Activated naive CD8-positive, alpha-beta T cell treated with anti-CD3 and anti-CD28 coated beads, Interleukin-2, amount 50 U/mL, for 24 hours (primary cell): ENCODE measurements at regions not wholly inside any gene's neighbourhood (a gene's known extent, or its start where the extent isn't known, plus 50 kb on each side); places are given as distances from the start of the nearest gene placed in this dataset.
"Not testable (repeated sequence)": the region's sequence is repeated elsewhere in the genome, so short reads cannot be mapped to it uniquely, and the experiment has no call there.

ENCODE experiments used
- ATAC-seq: fragments of 150-1000 bp; cut with Tn5 transposase; one replicate; pipeline ENCODE4 v1.10.0; 2021
- DNase-seq: peaks from one replicate; pipeline ENCODE4 v3.0.0; 2021
- H3K27ac Mint-ChIP-seq: one replicate; pipeline ENCODE4 v1.8.0; 2021; ENCODE audit warnings: mild to moderate bottlenecking, mixed read lengths
- H3K27me3 Mint-ChIP-seq: one replicate; pipeline ENCODE4 v1.8.0; 2021; ENCODE audit warnings: mixed read lengths
- H3K36me3 Mint-ChIP-seq: one replicate; pipeline ENCODE4 v1.8.0; 2021; ENCODE audit warnings: low read depth, mixed read lengths
- H3K4me1 Mint-ChIP-seq: one replicate; pipeline ENCODE4 v1.8.0; 2021; ENCODE audit warnings: mixed read lengths
- H3K4me3 Mint-ChIP-seq: one replicate; pipeline ENCODE4 v1.8.0; 2021; ENCODE audit warnings: mild to moderate bottlenecking, moderate library complexity, mixed read lengths
- H3K9me3 Mint-ChIP-seq: one replicate; pipeline ENCODE4 v1.8.0; 2021; ENCODE audit warnings: mixed read lengths

DNA sequence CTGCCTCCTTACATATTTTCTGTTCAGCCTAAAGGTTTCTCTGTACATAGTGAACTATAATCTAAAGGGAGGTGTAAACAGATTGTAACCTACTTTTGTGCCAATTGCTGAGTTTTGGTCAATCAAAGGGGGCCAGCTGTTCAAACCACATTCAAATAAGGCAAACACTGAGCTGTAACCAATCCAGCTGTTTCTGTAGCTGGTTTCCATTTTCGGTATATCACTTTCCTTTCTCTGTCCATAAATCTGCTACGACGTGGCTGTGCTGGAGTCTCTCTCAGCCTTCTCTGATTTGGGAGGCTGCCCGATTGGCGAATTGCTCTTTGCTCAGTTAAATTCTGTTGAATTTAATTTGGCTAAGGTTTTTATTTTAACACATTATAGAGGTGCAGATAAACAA, 790.1 kb upstream of the TPTE start:
- peaks cover 11% of the 10 kb centered on the region for H3K9me3 Mint-ChIP-seq
- not testable (repeated sequence) for H3K36me3 Mint-ChIP-seq, H3K4me1 Mint-ChIP-seq, H3K4me3 Mint-ChIP-seq, H3K27me3 Mint-ChIP-seq, H3K27ac Mint-ChIP-seq, ATAC-seq, DNase-seq

DNA sequence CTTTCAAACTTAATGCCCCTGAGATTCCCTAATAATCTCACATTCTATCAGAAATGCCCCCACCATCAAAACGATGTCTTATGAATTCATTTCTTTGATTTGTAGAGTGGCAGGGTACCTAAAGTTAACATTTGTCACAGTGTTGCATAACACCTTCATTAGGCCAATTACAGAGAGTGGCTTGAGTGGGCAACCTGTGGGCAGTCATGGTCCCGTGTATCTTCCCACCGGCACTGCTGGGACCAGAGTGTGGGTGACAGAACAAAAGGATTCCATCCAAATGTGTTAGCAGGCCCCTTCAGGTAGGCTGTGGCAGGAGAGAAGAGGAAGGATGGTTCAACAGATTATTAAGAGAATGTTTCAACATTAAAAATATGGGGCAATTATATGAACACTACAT, 788.8 kb upstream of the TPTE start:
- H3K4me1 Mint-ChIP-seq, ATAC-seq: not testable (repeated sequence)

DNA sequence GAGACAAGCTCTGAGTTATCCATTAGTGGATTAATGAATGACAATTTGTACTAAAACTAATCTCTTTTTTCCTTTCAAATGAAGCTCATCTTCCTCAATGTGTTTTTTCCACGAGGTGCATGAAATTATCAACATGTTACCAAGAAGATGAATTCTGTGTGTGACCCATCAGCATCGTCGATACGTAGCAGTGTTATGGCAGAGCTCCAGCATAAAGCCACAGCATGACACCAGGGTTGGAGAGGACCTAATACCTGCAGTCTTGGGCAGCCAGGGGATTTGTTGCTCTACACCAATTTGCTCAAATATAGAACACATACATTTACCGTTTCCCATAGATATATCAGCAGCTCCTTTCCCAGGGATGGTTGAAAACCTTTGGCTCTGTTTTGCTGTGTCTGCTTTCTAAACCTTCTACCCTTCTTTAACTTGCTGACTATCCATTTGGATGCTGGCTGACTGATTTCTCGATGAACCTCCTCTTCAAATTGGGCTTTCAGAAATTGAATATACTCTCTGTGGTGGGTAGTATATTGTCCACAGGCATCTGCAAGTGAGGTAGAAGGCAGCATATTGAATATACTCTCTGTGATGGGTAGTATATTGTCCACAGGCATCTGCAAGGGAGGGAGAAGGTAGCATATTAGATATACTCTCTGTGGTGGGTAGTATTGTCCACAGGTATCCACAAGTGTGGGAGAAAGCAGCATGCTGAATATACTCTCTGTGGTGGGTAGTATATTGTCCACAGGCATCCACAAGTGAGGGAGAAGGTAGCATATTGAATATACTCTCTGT, 787.4 kb upstream of the TPTE start:
- not testable (repeated sequence) for ATAC-seq, H3K36me3 Mint-ChIP-seq, DNase-seq, H3K9me3 Mint-ChIP-seq, H3K4me3 Mint-ChIP-seq, H3K27me3 Mint-ChIP-seq, H3K27ac Mint-ChIP-seq, H3K4me1 Mint-ChIP-seq

More for the DNA sequence above, 788.8 kb upstream of the TPTE start:
- H3K27ac Mint-ChIP-seq, DNase-seq, H3K27me3 Mint-ChIP-seq, H3K9me3 Mint-ChIP-seq, H3K4me3 Mint-ChIP-seq, H3K36me3 Mint-ChIP-seq: not testable (repeated sequence)

DNA sequence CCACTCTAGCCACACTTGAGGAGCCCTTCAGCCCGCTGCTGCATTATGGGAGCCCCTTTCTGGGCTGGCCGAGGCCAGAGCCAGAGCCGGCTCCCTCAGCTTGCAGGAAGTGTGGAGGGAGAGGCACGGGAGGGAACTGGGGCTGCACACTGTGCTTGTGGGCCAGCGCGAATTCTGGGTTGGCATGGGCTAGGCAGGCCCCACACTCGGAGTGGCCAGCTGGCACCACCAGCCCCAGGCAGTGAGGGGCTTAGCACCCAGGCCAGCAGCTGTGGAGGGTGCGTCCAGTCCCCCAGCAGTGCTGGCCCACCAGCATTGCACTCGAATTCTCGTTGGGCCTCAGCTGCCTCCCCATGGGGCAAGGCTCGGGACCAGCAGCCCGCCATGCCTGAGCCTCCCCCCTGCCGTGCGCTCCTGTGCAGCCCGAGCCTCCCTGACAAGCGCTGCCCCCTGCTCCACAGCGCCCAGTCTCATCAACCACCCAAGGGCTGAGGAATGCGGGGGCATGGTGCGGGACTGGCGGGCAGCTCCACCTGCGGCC, 785.9 kb upstream of the TPTE start:
- peaks cover 10% of the 10 kb centered on the region for H3K9me3 Mint-ChIP-seq
- no peak overlapping the region for H3K4me3 Mint-ChIP-seq
- ATAC-seq (no peak), DNase-seq (no peak)
- H3K27ac Mint-ChIP-seq: no peak overlapping the region
- no peaks in the 10 kb centered on the region for H3K36me3 Mint-ChIP-seq
- no peaks in the 10 kb centered on the region for H3K4me1 Mint-ChIP-seq
- no peaks in the 10 kb centered on the region for H3K27me3 Mint-ChIP-seq

DNA sequence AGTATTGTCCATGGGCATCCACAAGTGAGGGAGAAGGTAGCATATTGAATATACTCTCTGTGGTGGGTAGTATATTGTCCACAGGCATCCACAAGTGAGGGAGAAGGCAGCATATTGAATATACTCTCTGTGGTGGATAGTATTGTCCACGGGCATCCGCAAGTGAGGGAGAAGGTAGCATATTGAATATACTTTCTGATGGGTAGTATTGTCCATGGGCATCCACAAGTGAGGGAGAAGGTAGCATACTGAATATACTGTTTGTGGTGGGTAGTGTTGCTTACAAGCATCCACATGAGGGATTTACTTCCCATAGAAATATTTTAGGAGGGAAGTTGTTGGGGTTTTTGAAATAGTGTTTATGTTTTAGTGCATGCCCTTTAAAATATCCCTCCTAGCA, 784.1 kb upstream of the TPTE start:
- DNase-seq, H3K4me1 Mint-ChIP-seq, H3K4me3 Mint-ChIP-seq, H3K27ac Mint-ChIP-seq, ATAC-seq, H3K36me3 Mint-ChIP-seq, H3K27me3 Mint-ChIP-seq: not testable (repeated sequence)
- H3K9me3 Mint-ChIP-seq: peaks cover 21% of the 10 kb centered on the region

DNA sequence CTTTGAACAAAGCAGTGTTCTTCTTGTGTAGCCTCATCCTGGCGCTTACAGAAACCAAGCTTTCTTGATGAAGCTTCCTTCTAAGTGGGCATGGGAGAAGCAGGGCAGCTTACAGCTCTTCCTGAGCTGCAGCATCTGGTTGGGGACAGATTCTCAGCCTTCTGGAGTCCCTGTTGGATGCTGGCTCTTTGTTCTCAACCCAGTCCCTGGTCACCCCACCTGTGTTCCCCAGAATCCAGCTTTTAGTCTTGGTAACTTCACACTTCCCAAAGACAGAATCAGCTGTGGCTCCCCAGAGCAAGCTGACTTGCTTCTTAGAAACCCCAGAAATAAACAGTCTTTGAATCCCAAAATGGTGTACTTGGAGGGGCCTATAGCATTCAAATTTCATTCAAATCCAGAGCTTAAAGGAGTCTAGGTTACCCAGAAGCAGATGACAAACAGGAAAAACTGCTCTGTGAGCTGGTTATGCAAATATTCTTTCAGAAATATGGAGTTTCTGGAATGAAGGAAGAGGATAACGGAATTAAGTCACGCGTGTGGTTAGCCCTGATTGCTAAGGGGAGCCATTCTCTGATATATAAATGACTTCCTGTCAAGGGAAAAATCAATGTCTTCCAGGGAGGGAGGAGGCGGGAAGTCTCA, 783.4 kb upstream of the TPTE start:
- not testable (repeated sequence) for ATAC-seq, DNase-seq, H3K27me3 Mint-ChIP-seq, H3K27ac Mint-ChIP-seq, H3K36me3 Mint-ChIP-seq, H3K4me1 Mint-ChIP-seq, H3K4me3 Mint-ChIP-seq
- peaks cover 21% of the 10 kb centered on the region for H3K9me3 Mint-ChIP-seq

DNA sequence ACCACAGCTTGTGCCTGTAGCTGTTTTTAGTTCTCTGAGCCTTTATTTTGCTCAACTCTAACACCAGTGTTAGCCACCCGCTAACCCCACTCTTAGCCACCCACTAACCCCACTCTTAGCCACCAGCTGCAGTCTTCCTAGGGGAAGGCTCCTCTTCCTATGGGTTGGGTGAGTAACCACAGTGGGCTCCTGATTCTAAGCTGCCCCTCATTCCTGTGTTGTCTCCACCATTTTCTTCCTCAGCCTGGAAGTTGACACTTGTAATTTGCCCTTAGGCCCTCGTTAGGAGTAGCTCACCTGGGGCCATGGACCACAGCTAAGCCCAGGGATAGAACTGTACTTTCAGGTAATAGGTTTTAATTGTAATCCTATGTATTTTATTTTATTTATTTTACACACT, 782.9 kb upstream of the TPTE start:
- no peaks in the 10 kb centered on the region for H3K27me3 Mint-ChIP-seq
- no peak for DNase-seq
- no peaks in the 10 kb centered on the region for H3K36me3 Mint-ChIP-seq
- ATAC-seq: no peak
- no peak overlapping the region for H3K27ac Mint-ChIP-seq
- H3K4me1 Mint-ChIP-seq: no peaks in the 10 kb centered on the region
- H3K4me3 Mint-ChIP-seq: no peak overlapping the region
- peaks cover 21% of the 10 kb centered on the region for H3K9me3 Mint-ChIP-seq

DNA sequence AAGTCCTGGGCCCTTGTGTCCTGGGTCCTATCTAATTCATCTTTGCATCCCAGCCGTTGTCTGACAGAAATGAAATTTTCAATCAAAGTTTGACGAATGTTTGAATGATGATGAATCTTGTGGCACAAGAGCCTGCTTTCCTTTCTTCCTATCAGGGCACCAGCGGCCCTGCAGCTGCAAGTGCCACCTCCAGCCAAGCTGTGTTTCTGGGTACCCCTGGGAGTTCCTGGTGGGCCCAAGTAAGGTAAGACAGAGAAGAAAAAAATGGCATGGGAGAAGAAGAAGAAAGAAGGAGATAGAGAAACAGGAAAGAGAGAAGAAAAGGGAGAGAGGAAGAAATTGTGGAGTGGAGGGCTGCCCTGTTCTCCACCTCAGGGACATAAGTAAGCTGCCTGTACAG, 782.1 kb upstream of the TPTE start:
- ATAC-seq (no peak), DNase-seq (no peak)
- no peaks in the 10 kb centered on the region for H3K36me3 Mint-ChIP-seq
- no peaks in the 10 kb centered on the region for H3K27me3 Mint-ChIP-seq
- H3K4me3 Mint-ChIP-seq: no peak overlapping the region
- H3K27ac Mint-ChIP-seq: no peak overlapping the region
- H3K4me1 Mint-ChIP-seq: no peaks in the 10 kb centered on the region
- H3K9me3 Mint-ChIP-seq: peaks cover 21% of the 10 kb centered on the region

DNA sequence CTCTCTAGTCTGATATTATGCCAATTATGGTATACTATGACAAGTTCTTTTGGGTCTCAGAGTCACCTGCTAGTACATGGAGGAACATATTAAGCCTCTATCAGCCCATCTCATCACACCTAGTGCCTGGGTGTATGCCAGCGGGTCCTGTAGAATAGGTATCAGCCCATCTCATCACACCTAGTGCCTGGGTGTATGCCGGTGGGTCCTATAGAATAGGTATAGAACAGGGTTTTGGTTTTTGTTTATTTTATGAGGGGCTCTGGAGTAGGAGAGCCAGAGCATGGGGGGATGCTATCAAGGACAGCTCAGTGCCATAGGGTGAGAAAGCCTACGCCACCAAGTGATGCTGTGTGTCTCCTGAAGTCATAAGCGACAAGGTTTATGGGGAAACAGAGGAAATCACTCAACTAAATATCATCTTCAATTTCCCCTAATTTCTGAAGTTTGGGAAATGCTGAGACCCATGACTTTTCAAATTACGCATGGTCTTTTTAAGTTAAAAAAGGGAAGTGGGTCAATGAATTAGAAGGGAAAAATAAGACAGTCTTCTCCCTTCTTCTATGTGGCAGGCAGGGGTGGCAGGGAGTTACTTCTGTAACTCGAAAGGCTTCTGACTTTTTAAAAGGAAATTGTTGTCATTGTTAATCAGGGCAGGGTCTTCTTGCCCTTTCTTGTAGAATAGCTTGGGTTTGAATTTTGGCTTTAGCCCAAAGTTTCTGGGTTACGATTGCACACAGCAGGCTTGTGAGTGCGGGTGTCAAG, 781.0 kb upstream of the TPTE start:
- not testable (repeated sequence) for ATAC-seq, H3K36me3 Mint-ChIP-seq, H3K27me3 Mint-ChIP-seq, DNase-seq, H3K4me3 Mint-ChIP-seq, H3K27ac Mint-ChIP-seq, H3K4me1 Mint-ChIP-seq
- H3K9me3 Mint-ChIP-seq: peaks cover 21% of the 10 kb centered on the region

DNA sequence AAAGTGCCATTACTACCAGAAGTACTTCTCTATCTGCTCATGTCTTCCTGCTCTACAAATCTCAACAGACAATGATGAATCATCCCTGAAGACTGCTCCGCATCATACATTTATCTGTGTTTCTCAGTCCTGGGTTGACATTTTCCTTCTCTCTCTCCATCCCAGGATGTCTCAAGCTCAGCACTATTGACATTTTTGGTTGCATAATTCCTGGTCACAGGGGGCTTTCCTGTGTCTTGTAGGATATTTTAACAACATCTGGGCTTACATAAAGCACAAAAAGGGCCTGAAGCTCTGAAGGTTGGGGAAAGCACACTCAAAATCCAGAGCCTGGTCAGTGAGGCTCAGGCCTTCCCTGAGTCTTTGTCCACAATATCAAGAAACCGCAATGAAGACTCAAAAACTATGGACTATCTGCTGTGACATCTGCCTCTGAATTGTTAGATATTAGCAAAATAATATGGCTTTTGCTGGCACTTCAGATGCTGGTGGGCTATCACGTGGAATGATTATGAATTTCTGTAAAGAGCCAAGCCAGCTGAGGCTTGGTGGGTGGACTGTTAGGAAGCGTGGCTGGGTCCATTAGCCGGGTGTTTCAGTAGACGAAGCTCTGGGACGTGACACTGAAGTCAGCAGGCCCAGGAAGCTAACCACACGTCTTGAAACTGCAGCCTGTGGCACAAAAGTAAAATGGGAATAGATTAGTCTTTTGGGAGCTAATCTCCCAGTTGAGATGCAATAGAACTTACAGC, 780.2 kb upstream of the TPTE start:
- not testable (repeated sequence) for H3K4me3 Mint-ChIP-seq, H3K27ac Mint-ChIP-seq, DNase-seq, H3K27me3 Mint-ChIP-seq, H3K4me1 Mint-ChIP-seq, ATAC-seq, H3K36me3 Mint-ChIP-seq
- peaks cover 21% of the 10 kb centered on the region for H3K9me3 Mint-ChIP-seq

DNA sequence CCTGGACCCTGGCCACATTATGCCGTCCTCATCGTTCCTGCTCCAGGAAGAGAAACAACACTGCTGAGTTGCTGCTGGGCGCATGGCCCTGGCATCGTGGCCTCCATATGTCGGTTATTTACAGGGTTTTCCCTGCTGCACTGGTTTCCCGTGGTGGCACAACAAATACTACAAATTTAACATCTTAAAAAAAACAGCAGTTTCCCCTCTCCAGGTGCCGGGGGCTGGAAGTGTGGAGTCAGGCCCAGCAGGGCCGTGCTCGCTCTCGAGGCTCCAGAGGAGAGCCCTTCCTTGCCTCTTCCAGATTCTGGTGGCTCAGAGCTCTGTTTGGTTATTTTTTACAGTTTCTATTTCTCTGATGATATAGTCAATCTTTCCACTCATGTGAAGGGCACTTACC, 777.8 kb upstream of the TPTE start:
- DNase-seq, H3K36me3 Mint-ChIP-seq, ATAC-seq, H3K27ac Mint-ChIP-seq, H3K27me3 Mint-ChIP-seq, H3K4me3 Mint-ChIP-seq, H3K4me1 Mint-ChIP-seq: not testable (repeated sequence)
- peaks cover 21% of the 10 kb centered on the region for H3K9me3 Mint-ChIP-seq

DNA sequence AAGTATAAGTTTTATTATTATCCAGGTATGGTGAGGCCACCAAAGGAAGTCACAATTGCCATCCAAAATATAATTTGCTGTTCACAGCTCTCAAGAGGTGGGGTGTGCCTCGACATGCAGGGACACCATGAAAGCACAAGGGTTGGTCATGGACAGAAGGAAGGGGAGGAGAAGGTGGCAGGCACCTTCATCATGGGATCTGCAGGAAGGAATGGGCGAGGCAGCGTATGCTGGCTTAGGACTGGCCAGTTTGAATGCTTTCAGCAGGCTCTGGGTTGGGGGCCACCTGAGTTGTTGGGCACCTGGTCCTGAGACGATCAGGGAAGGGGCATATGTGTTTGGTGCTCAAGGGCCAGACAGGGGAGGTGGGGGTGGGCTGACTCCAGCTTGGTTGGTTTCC, 777.2 kb upstream of the TPTE start:
- H3K4me3 Mint-ChIP-seq, H3K27me3 Mint-ChIP-seq, H3K36me3 Mint-ChIP-seq, ATAC-seq, H3K4me1 Mint-ChIP-seq, DNase-seq, H3K27ac Mint-ChIP-seq: not testable (repeated sequence)
- peaks cover 20% of the 10 kb centered on the region for H3K9me3 Mint-ChIP-seq

DNA sequence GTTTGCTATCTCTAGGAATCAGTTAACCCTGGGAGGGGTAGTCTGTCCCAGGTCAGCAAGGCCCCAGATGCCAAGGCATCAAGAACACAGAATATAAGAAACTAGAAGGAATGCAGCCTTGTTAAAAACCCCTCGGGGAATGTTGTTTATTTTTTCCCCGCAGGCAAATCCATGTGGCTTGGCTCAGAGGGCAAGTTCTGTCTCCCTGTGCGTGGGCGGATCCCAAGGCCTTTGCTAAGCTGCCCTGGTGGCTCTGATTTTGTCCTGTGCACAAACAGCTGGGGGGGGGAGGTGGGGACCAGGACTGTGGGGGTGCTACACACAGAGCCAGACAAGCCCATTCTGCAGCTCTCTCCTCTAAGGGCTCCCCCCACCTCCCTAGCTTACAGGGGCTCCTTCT, 776.8 kb upstream of the TPTE start:
- not testable (repeated sequence) for H3K27me3 Mint-ChIP-seq, H3K36me3 Mint-ChIP-seq, H3K4me1 Mint-ChIP-seq, DNase-seq, H3K27ac Mint-ChIP-seq, ATAC-seq, H3K4me3 Mint-ChIP-seq
- peaks cover 16% of the 10 kb centered on the region for H3K9me3 Mint-ChIP-seq

DNA sequence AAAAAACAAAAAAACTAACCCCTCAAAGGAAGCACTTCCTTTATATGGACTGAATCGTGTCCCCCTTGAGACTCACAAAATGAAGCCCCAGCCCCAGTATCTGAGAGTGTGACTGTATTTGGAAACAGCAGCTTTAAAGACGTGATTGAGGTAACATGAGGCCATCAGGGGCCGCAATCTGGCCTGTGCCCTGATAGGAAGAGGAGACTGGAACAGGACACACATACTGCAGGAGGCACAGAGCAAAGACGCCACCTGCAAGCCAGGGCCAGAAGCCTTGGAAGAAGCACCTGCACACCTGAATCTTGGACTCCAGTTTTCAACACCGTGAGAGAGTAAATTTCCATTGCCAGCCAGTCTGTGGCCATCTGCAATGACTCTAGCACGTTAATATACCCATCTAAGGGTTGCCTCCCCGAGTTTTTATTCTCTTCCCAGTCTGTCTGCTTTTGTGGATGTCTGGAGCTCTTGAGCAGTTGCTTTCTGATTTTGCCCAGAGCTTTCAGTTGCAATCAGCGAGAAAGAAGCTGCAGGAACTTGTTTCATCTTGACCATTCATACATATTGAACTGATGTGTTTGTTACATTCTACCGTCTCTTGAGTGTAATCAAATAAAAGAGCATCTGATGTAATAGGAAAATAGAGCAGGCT, 775.8 kb upstream of the TPTE start:
- H3K36me3 Mint-ChIP-seq, DNase-seq, H3K4me3 Mint-ChIP-seq, H3K27me3 Mint-ChIP-seq, H3K4me1 Mint-ChIP-seq, H3K27ac Mint-ChIP-seq, ATAC-seq: not testable (repeated sequence)
- peaks cover 10% of the 10 kb centered on the region for H3K9me3 Mint-ChIP-seq
